IMR-90 (cell line): ENCODE measurements at regions not wholly inside any gene's neighbourhood (a gene's known extent, or its start where the extent isn't known, plus 50 kb on each side); places are given as distances from the start of the nearest gene placed in this dataset.

Experiments
- ATAC-seq: fragments of 200-7000 bp; cut with Tn5 transposase; 2 replicates; pipeline ENCODE4 v1.9.1; 2020; ENCODE audit warnings: low read depth, mild to moderate bottlenecking, moderate library complexity
- BruUV-seq: library from RNA; stranded (reverse); fragments of 400-500 nt; replicated peaks from 2 replicates; lab custom pipeline; 2021; lab: Mats Ljungman, UMichigan
- CTCF ChIA-PET: fragments of 300-600 bp; formaldehyde crosslinking; extraction: SDS; loops from one replicate; lab custom pipeline; 2021; ENCODE audit warnings: antibody characterized with exemption; lab: Yijun Ruan, JAX
- POLR2A ChIA-PET: fragments of 300-600 bp; sonication (Branson Sonifier 250); formaldehyde crosslinking; loops from one replicate; lab custom pipeline; 2022; ENCODE audit warnings: antibody characterized with exemption; ENCODE audit not compliant: unreplicated experiment; lab: Charles Lee
- DNase-seq: peaks from one replicate; pipeline ENCODE4 v3.0.0; 2013
- H2AFZ ChIP-seq: replicated peaks from 2 replicates; pipeline ENCODE3; 2013; ENCODE audit warnings: low read length, mild to moderate bottlenecking; ENCODE audit not compliant: poor library complexity
- H2AK5ac ChIP-seq: 2 replicates; pipeline ENCODE4 v1.6.1; 2013; ENCODE audit warnings: low read depth, low read length, inconsistent platforms
- H2AK9ac ChIP-seq: replicated peaks from 2 replicates; pipeline ENCODE3; 2013; ENCODE audit warnings: mild to moderate bottlenecking, low read depth, low read length, moderate library complexity; ENCODE audit not compliant: poor library complexity
- H2BK120ac ChIP-seq: 2 replicates; pipeline ENCODE4 v1.6.1; 2013; ENCODE audit warnings: low read depth, low read length, inconsistent platforms
- H2BK15ac ChIP-seq: 3 replicates; pipeline ENCODE4 v1.6.1; 2013; ENCODE audit warnings: low read depth, low read length, inconsistent platforms
- H2BK20ac ChIP-seq: 2 replicates; pipeline ENCODE4 v1.6.1; 2013; ENCODE audit warnings: low read depth, mild to moderate bottlenecking, inconsistent platforms, low read length, moderate library complexity
- H2BK5ac ChIP-seq: 2 replicates; pipeline ENCODE4 v1.6.1; 2013; ENCODE audit warnings: mild to moderate bottlenecking, low read depth, low read length, inconsistent platforms; ENCODE audit not compliant: poor library complexity, severe bottlenecking
- H3K14ac ChIP-seq: replicated peaks from 2 replicates; pipeline ENCODE4 v1.6.1; 2013; ENCODE audit warnings: low read depth, low read length, inconsistent platforms
- H3K18ac ChIP-seq: 2 replicates; pipeline ENCODE4 v1.6.1; 2013; ENCODE audit warnings: low read depth, low read length, control low read depth
- H3K23ac ChIP-seq: 2 replicates; pipeline ENCODE4 v1.6.1; 2013; ENCODE audit warnings: low read depth, low read length, inconsistent platforms
- H3K27ac ChIP-seq: 2 replicates; pipeline ENCODE4 v1.5.1; 2013; ENCODE audit warnings: mild to moderate bottlenecking, control low read depth, low read length; ENCODE audit not compliant: insufficient read depth
- H3K27me3 ChIP-seq: 2 replicates; pipeline ENCODE4 v1.6.1; 2013; ENCODE audit warnings: low read length; ENCODE audit not compliant: control insufficient read depth, insufficient read depth
- H3K36me3 ChIP-seq: 2 replicates; pipeline ENCODE4 v1.6.1; 2013; ENCODE audit warnings: low read length, mixed read lengths; ENCODE audit not compliant: control insufficient read depth, insufficient read depth
- H3K4ac ChIP-seq: 2 replicates; pipeline ENCODE4 v1.6.1; 2013; ENCODE audit warnings: low read depth, low read length, inconsistent platforms
- H3K4me1 ChIP-seq: 2 replicates; pipeline ENCODE4 v1.6.1; 2013; ENCODE audit warnings: low read length, mixed read lengths; ENCODE audit not compliant: control insufficient read depth, insufficient read depth
- H3K4me2 ChIP-seq: 2 replicates; pipeline ENCODE4 v1.6.1; 2013; ENCODE audit warnings: low read depth, mild to moderate bottlenecking, control low read depth, low read length, moderate library complexity
- H3K4me3 ChIP-seq: 2 replicates; pipeline ENCODE4 v1.5.1; 2013; ENCODE audit warnings: low read depth, mild to moderate bottlenecking, control low read depth, low read length, moderate library complexity; ENCODE audit not compliant: insufficient read depth
- H3K56ac ChIP-seq: 2 replicates; pipeline ENCODE4 v1.6.1; 2013; ENCODE audit warnings: low read length, inconsistent platforms; ENCODE audit not compliant: insufficient read depth; ENCODE audit errors: extremely low read depth
- H3K79me1 ChIP-seq, 2 experiments: 2 replicates each; pipeline ENCODE4 v1.6.1; 2013; ENCODE audit warnings: low read length in 2 of 2, inconsistent platforms in 1 of 2, low read depth in 1 of 2
- H3K9ac ChIP-seq: 2 replicates; pipeline ENCODE4 v1.6.1; 2013; ENCODE audit warnings: low read depth, low read length, control low read depth
- H3K9me1 ChIP-seq: 2 replicates; pipeline ENCODE4 v1.6.1; 2013; ENCODE audit warnings: low read length, inconsistent platforms; ENCODE audit not compliant: insufficient read depth
- H3K9me3 ChIP-seq: 2 replicates; pipeline ENCODE4 v1.6.1; 2013; ENCODE audit warnings: low read length; ENCODE audit not compliant: control insufficient read depth, insufficient read depth
- H4K20me1 ChIP-seq: 2 replicates; pipeline ENCODE4 v1.6.1; 2013; ENCODE audit warnings: low read length, inconsistent platforms; ENCODE audit not compliant: insufficient read depth
- H4K5ac ChIP-seq: 2 replicates; pipeline ENCODE4 v1.6.1; 2013; ENCODE audit warnings: mild to moderate bottlenecking, low read depth, low read length, control low read depth
- H4K8ac ChIP-seq, 2 experiments: 2 replicates each; pipeline ENCODE4 v1.6.1; 2013; ENCODE audit warnings: low read depth in 2 of 2, low read length in 2 of 2, control low read depth in 1 of 2, inconsistent platforms in 1 of 2
- H4K91ac ChIP-seq: 2 replicates; pipeline ENCODE4 v1.6.1; 2013; ENCODE audit warnings: low read depth, low read length, inconsistent platforms; ENCODE audit not compliant: insufficient read depth
- BHLHE40 ChIP-seq: fragments of 150-350 bp; IDR thresholded peaks from 2 replicates; pipeline ENCODE4 v1.6.1; 2016; ENCODE audit warnings: mild to moderate bottlenecking, low read depth, low read length
- MAFK ChIP-seq: IDR thresholded peaks from 2 replicates; pipeline ENCODE4 v1.6.1; 2012; ENCODE audit warnings: low read depth, low read length, improper control_type of control experiment
- MAZ ChIP-seq: IDR thresholded peaks from 2 replicates; pipeline ENCODE4 v1.6.1; 2012; ENCODE audit warnings: low read depth, mild to moderate bottlenecking, low read length, improper control_type of control experiment, moderate library complexity, borderline replicate concordance
- MXI1 ChIP-seq: IDR thresholded peaks from 2 replicates; pipeline ENCODE4 v1.6.1; 2012; ENCODE audit warnings: low read depth, mild to moderate bottlenecking, low read length, moderate library complexity, borderline replicate concordance
- NFE2L2 ChIP-seq: fragments of 150-350 bp; IDR thresholded peaks from 2 replicates; pipeline ENCODE4 v1.6.1; 2016; ENCODE audit warnings: low read depth, mild to moderate bottlenecking, low read length
- POLR2A ChIP-seq: IDR thresholded peaks from 2 replicates; pipeline ENCODE4 v1.6.1; 2012; ENCODE audit warnings: mild to moderate bottlenecking, low read depth, low read length
- SMC3 ChIP-seq: fragments of 150-350 bp; IDR thresholded peaks from 2 replicates; pipeline ENCODE4 v1.6.1; 2016; ENCODE audit warnings: low read depth, mild to moderate bottlenecking, antibody characterized with exemption, low read length, moderate library complexity
- WGBS, 2 experiments: methylation state at CpG; one replicate each; pipeline versions ENCODE4 v1.1.5 to v1.1.7; 2013; ENCODE audit warnings: missing lambda C conversion rate in 2 of 2; ENCODE audit not compliant: insufficient read length in 1 of 2; ENCODE audit errors: extremely low coverage in 2 of 2; 5-methylcytosine and 5-hydroxymethylcytosine counted together
- dilution Hi-C: fragments of 300-500 bp; cut with HindIII; formaldehyde crosslinking; loops from one replicate; pipeline ENCODE4 v1.14.3; 2018; ENCODE audit warnings: low sequenced_read_pairs; ENCODE audit not compliant: unreplicated experiment
- in situ Hi-C: fragments of 300-500 bp; cut with MboI; formaldehyde crosslinking; loops from 3 replicates; pipeline ENCODE4 v1.14.3; 2019; ENCODE audit warnings: low sequenced_read_pairs, inconsistent platforms, mixed read lengths
- intact Hi-C: fragments of 100-400 bp; cut with micrococcal nuclease; formaldehyde crosslinking; loops from 2 replicates; pipeline ENCODE4 v1.10.0; 2022
- TF ChIP-seq, protein P1 (sequence below): fragments of 150-350 bp; IDR thresholded peaks from 2 replicates; pipeline ENCODE4 v1.6.1; 2017; ENCODE audit warnings: mild to moderate bottlenecking, antibody characterized with exemption, low read length, low read depth
- TF ChIP-seq, protein P2 (sequence below): conservative IDR thresholded peaks from 2 replicates; pipeline ENCODE4 v1.5.1; 2012; ENCODE audit warnings: mild to moderate bottlenecking, low read depth, low read length, improper control_type of control experiment
- TF ChIP-seq, protein P3 (sequence below): fragments of 150-350 bp; IDR thresholded peaks from 2 replicates; pipeline ENCODE4 v1.6.1; 2016; ENCODE audit warnings: low read depth, mild to moderate bottlenecking, low read length, moderate library complexity, borderline replicate concordance

DNA sequence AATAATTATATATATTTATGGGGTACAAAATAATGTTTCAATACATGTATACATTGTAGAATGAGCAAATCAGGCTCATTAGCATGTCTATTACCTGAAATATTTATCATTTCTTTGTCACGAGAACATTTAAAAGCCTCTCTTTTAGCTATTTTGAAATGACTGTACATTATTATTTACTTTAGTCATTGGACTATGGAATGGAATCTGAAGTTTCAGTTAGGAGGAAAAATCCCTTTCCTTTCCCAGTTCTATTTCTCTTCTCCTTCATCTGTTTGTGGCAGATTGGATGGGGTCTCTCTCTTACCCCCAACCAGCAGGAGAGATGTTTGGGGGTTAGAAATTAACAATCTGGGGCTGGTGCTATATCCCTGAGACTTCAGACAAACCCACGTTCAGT, 292.5 kb upstream of the SFRP2 start:
- Histone ChIP-seq H2BK120ac (no peak overlapping the region), H3K4ac (no peak overlapping the region), H2AFZ (no peak overlapping the region), H3K79me1 (no peaks in the 10 kb centered on the region), H2AK9ac (no peak overlapping the region), H3K9me3 (peaks cover 2% of the 10 kb centered on the region; the same call in 1 of the 2 replicates), H3K9ac (no peak overlapping the region), H3K56ac (no peak overlapping the region), H2BK20ac (no peak overlapping the region), H3K36me3 (no peaks in the 10 kb centered on the region), H2BK5ac (no peak overlapping the region), H3K27me3 (no peaks in the 10 kb centered on the region), H3K27ac (no peak overlapping the region), H2AK5ac (no peak overlapping the region), H3K18ac (no peak overlapping the region), H4K20me1 (no peaks in the 10 kb centered on the region), H2BK15ac (no peak overlapping the region), H4K91ac (no peak overlapping the region), H3K14ac (no peak overlapping the region), H4K5ac (no peak overlapping the region), H3K4me1 (no peaks in the 10 kb centered on the region), H3K4me2 (no peak overlapping the region), H3K4me3 (no peak overlapping the region), H4K8ac (no peak overlapping the region), H3K23ac (no peak overlapping the region), H3K9me1 (no peaks in the 10 kb centered on the region)
- no peak for ATAC-seq
- no TSS peak for BruUV-seq
- ChIA-PET CTCF (no interaction called here), POLR2A (no interaction called here)
- TF ChIP-seq, protein P1, sequence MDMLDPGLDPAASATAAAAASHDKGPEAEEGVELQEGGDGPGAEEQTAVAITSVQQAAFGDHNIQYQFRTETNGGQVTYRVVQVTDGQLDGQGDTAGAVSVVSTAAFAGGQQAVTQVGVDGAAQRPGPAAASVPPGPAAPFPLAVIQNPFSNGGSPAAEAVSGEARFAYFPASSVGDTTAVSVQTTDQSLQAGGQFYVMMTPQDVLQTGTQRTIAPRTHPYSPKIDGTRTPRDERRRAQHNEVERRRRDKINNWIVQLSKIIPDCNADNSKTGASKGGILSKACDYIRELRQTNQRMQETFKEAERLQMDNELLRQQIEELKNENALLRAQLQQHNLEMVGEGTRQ = no peak
- no peak for TF ChIP-seq POLR2A
- TF ChIP-seq, protein P2, sequence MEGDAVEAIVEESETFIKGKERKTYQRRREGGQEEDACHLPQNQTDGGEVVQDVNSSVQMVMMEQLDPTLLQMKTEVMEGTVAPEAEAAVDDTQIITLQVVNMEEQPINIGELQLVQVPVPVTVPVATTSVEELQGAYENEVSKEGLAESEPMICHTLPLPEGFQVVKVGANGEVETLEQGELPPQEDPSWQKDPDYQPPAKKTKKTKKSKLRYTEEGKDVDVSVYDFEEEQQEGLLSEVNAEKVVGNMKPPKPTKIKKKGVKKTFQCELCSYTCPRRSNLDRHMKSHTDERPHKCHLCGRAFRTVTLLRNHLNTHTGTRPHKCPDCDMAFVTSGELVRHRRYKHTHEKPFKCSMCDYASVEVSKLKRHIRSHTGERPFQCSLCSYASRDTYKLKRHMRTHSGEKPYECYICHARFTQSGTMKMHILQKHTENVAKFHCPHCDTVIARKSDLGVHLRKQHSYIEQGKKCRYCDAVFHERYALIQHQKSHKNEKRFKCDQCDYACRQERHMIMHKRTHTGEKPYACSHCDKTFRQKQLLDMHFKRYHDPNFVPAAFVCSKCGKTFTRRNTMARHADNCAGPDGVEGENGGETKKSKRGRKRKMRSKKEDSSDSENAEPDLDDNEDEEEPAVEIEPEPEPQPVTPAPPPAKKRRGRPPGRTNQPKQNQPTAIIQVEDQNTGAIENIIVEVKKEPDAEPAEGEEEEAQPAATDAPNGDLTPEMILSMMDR = no peak
- TF ChIP-seq MAZ = no peak
- TF ChIP-seq, protein P3, sequence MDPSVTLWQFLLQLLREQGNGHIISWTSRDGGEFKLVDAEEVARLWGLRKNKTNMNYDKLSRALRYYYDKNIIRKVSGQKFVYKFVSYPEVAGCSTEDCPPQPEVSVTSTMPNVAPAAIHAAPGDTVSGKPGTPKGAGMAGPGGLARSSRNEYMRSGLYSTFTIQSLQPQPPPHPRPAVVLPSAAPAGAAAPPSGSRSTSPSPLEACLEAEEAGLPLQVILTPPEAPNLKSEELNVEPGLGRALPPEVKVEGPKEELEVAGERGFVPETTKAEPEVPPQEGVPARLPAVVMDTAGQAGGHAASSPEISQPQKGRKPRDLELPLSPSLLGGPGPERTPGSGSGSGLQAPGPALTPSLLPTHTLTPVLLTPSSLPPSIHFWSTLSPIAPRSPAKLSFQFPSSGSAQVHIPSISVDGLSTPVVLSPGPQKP = no peak
- no peak for TF ChIP-seq MAFK
- no peak for TF ChIP-seq BHLHE40
- no peak for TF ChIP-seq MXI1
- TF ChIP-seq NFE2L2 = no peak
- no peak for TF ChIP-seq SMC3
- DNase-seq = no peak
- in situ Hi-C loops (no loop called here), dilution Hi-C loops (no loop called here), intact Hi-C loops (no loop called here)
- no CpG with 5 or more reads among the region's 2 CpGs for WGBS, 2 experiments
